ENCODE measurements at regions not wholly inside any gene's neighbourhood (a gene's known extent, or its start where the extent isn't known, plus 50 kb on each side); places are given as distances from the start of the nearest gene placed in this dataset.
"Not testable (repeated sequence)": the region's sequence is repeated elsewhere in the genome, so short reads cannot be mapped to it uniquely, and the experiment has no call there.

GRCh38 chr9:85478847-85479246 is 262.9 kb downstream of the AGTPBP1 start:
- FAIRE-seq (no peak), DNase-seq (no peak)
- no peaks in the 10 kb centered on the region for H3K36me3 ChIP-seq (ENCODE audit: control insufficient read depth in 2 of 3, insufficient read depth in 3 of 3, low read length in 3 of 3)
- no peak overlapping the region for H3K9ac ChIP-seq (ENCODE audit: low read length in 3 of 3)
- H3K4me3 ChIP-seq (ENCODE audit: low read length in 3 of 3) = no peak overlapping the region
- peaks cover 0 to 4% (median 0%) of the 10 kb centered on the region in 3 donors for H3K9me3 ChIP-seq (ENCODE audit: control insufficient read depth in 2 of 3, insufficient read depth in 1 of 3, low read length in 3 of 3)
- H3K27ac ChIP-seq (ENCODE audit: low read depth in 2 of 2, low read length in 2 of 2) = no peak overlapping the region
- intact Hi-C loops (cut with DNase I) = no loop called here
- no peaks in the 10 kb centered on the region for H3K4me1 ChIP-seq (ENCODE audit: control insufficient read depth in 2 of 3, insufficient read depth in 2 of 3, low read depth in 1 of 3, low read length in 3 of 3)
- TF ChIP-seq CTCF (IDR thresholded peaks at IDR 0.05; ENCODE audit: borderline replicate concordance, extremely low read depth, insufficient read depth) = no peak
- no peaks in the 10 kb centered on the region for H3K27me3 ChIP-seq (ENCODE audit: control insufficient read depth, insufficient read depth, low read length)

- FAIRE-seq; intact Hi-C loops (cut with DNase I); H3K27ac ChIP-seq (ENCODE audit: low read depth in 2 of 2, low read length in 2 of 2); H3K27me3 ChIP-seq (ENCODE audit: control insufficient read depth, insufficient read depth, low read length); DNase-seq; H3K4me3 ChIP-seq (ENCODE audit: low read length in 3 of 3); H3K4me1 ChIP-seq (ENCODE audit: control insufficient read depth in 2 of 3, insufficient read depth in 2 of 3, low read depth in 1 of 3, low read length in 3 of 3); H3K9me3 ChIP-seq (ENCODE audit: control insufficient read depth in 2 of 3, insufficient read depth in 1 of 3, low read length in 3 of 3); H3K9ac ChIP-seq (ENCODE audit: low read length in 3 of 3); H3K36me3 ChIP-seq (ENCODE audit: control insufficient read depth in 2 of 3, insufficient read depth in 3 of 3, low read length in 3 of 3): not testable (repeated sequence)
These were observed 266.9 kb downstream of the AGTPBP1 start for GRCh38 chr9:85474896-85475295.

GRCh38 chr9:85471791-85472190 is 270.0 kb downstream of the AGTPBP1 start:
- DNase-seq (no peak), FAIRE-seq (no peak)
- intact Hi-C loops (cut with DNase I) = no loop called here
- Histone ChIP-seq H3K4me3 (ENCODE audit: low read length in 3 of 3) (no peak overlapping the region), H3K27ac (ENCODE audit: low read depth in 2 of 2, low read length in 2 of 2) (no peak overlapping the region), H3K9ac (ENCODE audit: low read length in 3 of 3) (no peak overlapping the region), H3K4me1 (ENCODE audit: control insufficient read depth in 2 of 3, insufficient read depth in 2 of 3, low read depth in 1 of 3, low read length in 3 of 3) (no peaks in the 10 kb centered on the region), H3K9me3 (ENCODE audit: control insufficient read depth in 2 of 3, insufficient read depth in 1 of 3, low read length in 3 of 3) (peaks cover 0 to 4% (median 0%) of the 10 kb centered on the region in 3 donors), H3K36me3 (ENCODE audit: control insufficient read depth in 2 of 3, insufficient read depth in 3 of 3, low read length in 3 of 3) (no peaks in the 10 kb centered on the region), H3K27me3 (ENCODE audit: control insufficient read depth, insufficient read depth, low read length) (no peaks in the 10 kb centered on the region)
- TF ChIP-seq CTCF (IDR thresholded peaks at IDR 0.05; ENCODE audit: borderline replicate concordance, extremely low read depth, insufficient read depth) = no peak

GRCh38 chr9:85469041-85469440 is 272.7 kb downstream of the AGTPBP1 start:
- H3K4me3 ChIP-seq (ENCODE audit: low read length in 3 of 3) = no peak overlapping the region
- FAIRE-seq = no peak
- no peak for DNase-seq

More at GRCh38 chr9:85469041-85469440, 272.7 kb downstream of the AGTPBP1 start:
- Histone ChIP-seq H3K9me3 (ENCODE audit: control insufficient read depth in 2 of 3, insufficient read depth in 1 of 3, low read length in 3 of 3) (no peaks in the 10 kb centered on the region), H3K27me3 (ENCODE audit: control insufficient read depth, insufficient read depth, low read length) (no peaks in the 10 kb centered on the region), H3K9ac (ENCODE audit: low read length in 3 of 3) (no peak overlapping the region), H3K27ac (ENCODE audit: low read depth in 2 of 2, low read length in 2 of 2) (no peak overlapping the region), H3K36me3 (ENCODE audit: control insufficient read depth in 2 of 3, insufficient read depth in 3 of 3, low read length in 3 of 3) (no peaks in the 10 kb centered on the region), H3K4me1 (ENCODE audit: control insufficient read depth in 2 of 3, insufficient read depth in 2 of 3, low read depth in 1 of 3, low read length in 3 of 3) (no peaks in the 10 kb centered on the region)
- intact Hi-C loops (cut with DNase I) = no loop called here
- TF ChIP-seq CTCF (IDR thresholded peaks at IDR 0.05; ENCODE audit: borderline replicate concordance, extremely low read depth, insufficient read depth) = no peak
